H1 (cell line): ENCODE measurements at regions not wholly inside any gene's neighbourhood (a gene's known extent, or its start where the extent isn't known, plus 50 kb on each side); places are given as distances from the start of the nearest gene placed in this dataset.

Source experiments
- CTCF ChIA-PET: fragments of 300-600 bp; sonication (Branson Sonifier 250); formaldehyde crosslinking; loops from one replicate; lab custom pipeline; 2021; ENCODE audit not compliant: partially characterized antibody; lab: Charles Lee
- POLR2A ChIA-PET: fragments of 300-600 bp; sonication (Branson Sonifier 250); formaldehyde crosslinking; loops from one replicate; lab custom pipeline; 2021; ENCODE audit warnings: inconsistent platforms; ENCODE audit not compliant: partially characterized antibody; lab: Charles Lee
- DNase-seq, 2 experiments: peaks; one replicate each; pipeline versions ENCODE4 v3.0.0 to v3.0.0-alpha.2; 2010 to 2022; ENCODE audit warnings: low spot score in 2 of 2, low read depth in 1 of 2, mixed read lengths in 1 of 2
- FAIRE-seq: peaks from 2 replicates; lab custom pipeline; 2011; peaks lifted over from hg19 to GRCh38; lab: Jason Lieb, UNC
- H2AFZ ChIP-seq: 2 replicates; pipeline ENCODE4 v1.8.1; 2012; ENCODE audit warnings: low read length, inconsistent platforms
- H2AK5ac ChIP-seq: 2 replicates; pipeline ENCODE4 v1.6.1; 2013; ENCODE audit warnings: low read depth, low read length
- H2BK120ac ChIP-seq: replicated peaks from 2 replicates; pipeline ENCODE3; 2013; ENCODE audit warnings: low read depth, low read length, inconsistent platforms
- H2BK12ac ChIP-seq: 2 replicates; pipeline ENCODE4 v1.6.1; 2013; ENCODE audit warnings: low read depth, low read length
- H2BK15ac ChIP-seq: 2 replicates; pipeline ENCODE4 v1.6.1; 2013; ENCODE audit warnings: low read length
- H2BK20ac ChIP-seq: 2 replicates; pipeline ENCODE4 v1.6.1; 2013; ENCODE audit warnings: low read length
- H2BK5ac ChIP-seq: 2 replicates; pipeline ENCODE4 v1.6.1; 2013; ENCODE audit warnings: low read depth, low read length
- H3K14ac ChIP-seq: 2 replicates; pipeline ENCODE4 v1.6.1; 2013; ENCODE audit warnings: inconsistent platforms; ENCODE audit not compliant: insufficient read length
- H3K18ac ChIP-seq: 2 replicates; pipeline ENCODE4 v1.6.1; 2013; ENCODE audit warnings: low read length; ENCODE audit errors: extremely low read depth
- H3K23ac ChIP-seq: 2 replicates; pipeline ENCODE4 v1.6.1; 2013; ENCODE audit warnings: inconsistent platforms; ENCODE audit not compliant: insufficient read length
- H3K23me2 ChIP-seq: 2 replicates; pipeline ENCODE4 v1.6.1; 2013; ENCODE audit warnings: low read depth, low read length
- H3K27ac ChIP-seq: 2 replicates; pipeline ENCODE4 v1.6.1; 2011; ENCODE audit warnings: low read depth, low read length, inconsistent platforms
- H3K27me3 ChIP-seq, 4 experiments: replicated peaks in 1 of 4; 1 replicate in 1 of 4; 2 replicates in 3 of 4; pipeline versions ENCODE4 v1.6.1 to v1.8.1; 2011 to 2013; ENCODE audit warnings: low read length in 3 of 4, mild to moderate bottlenecking in 3 of 4, inconsistent platforms in 2 of 4, mixed read lengths in 2 of 4, moderate library complexity in 1 of 4; ENCODE audit not compliant: control insufficient read depth in 3 of 4, insufficient read depth in 3 of 4; ENCODE audit errors: extremely low read depth in 1 of 4
- H3K36me3 ChIP-seq, 4 experiments: 2 replicates each; pipeline versions ENCODE4 v1.6.1 to v1.8.1; 2011 to 2013; ENCODE audit warnings: mild to moderate bottlenecking in 4 of 4, low read length in 3 of 4, moderate library complexity in 2 of 4, control low read depth in 1 of 4, inconsistent platforms in 1 of 4; ENCODE audit not compliant: insufficient read depth in 4 of 4, control insufficient read depth in 2 of 4
- H3K4ac ChIP-seq: replicated peaks from 2 replicates; pipeline ENCODE3; 2013; ENCODE audit warnings: low read length, low read depth, mixed read lengths, inconsistent platforms; ENCODE audit not compliant: insufficient read length
- H3K4me1 ChIP-seq, 4 experiments: replicated peaks in 1 of 4; 1 replicate in 1 of 4; 2 replicates in 3 of 4; pipeline versions ENCODE4 v1.6.1 to v1.8.1; 2011 to 2013; ENCODE audit warnings: low read length in 3 of 4, inconsistent platforms in 2 of 4, mixed read lengths in 1 of 4; ENCODE audit not compliant: insufficient read depth in 4 of 4, control insufficient read depth in 3 of 4
- H3K4me2 ChIP-seq, 2 experiments: 2 replicates each; pipeline versions ENCODE4 v1.6.1 to v1.8.1; 2011 to 2013; ENCODE audit warnings: low read depth in 2 of 2, low read length in 2 of 2, control low read depth in 1 of 2, inconsistent platforms in 1 of 2, mild to moderate bottlenecking in 1 of 2; ENCODE audit not compliant: insufficient read depth in 1 of 2
- H3K4me3 ChIP-seq, 4 experiments: fragments of 200-600, 300-600 bp in 1 of 4; sonication (generic), shearing (Covaris generic), sonication (Bioruptor Twin) in 1 of 4; 2 replicates each; pipeline versions ENCODE4 v1.5.1 to v1.8.1; 2011 to 2016; ENCODE audit warnings: low read length in 4 of 4, low read depth in 3 of 4, control low read depth in 2 of 4, inconsistent platforms in 2 of 4, mild to moderate bottlenecking in 2 of 4, mixed read lengths in 1 of 4, moderate library complexity in 1 of 4; ENCODE audit not compliant: insufficient read depth in 2 of 4; ENCODE audit errors: extremely low read depth in 1 of 4
- H3K56ac ChIP-seq: replicated peaks from 2 replicates; pipeline ENCODE3; 2013; ENCODE audit warnings: low read depth, mild to moderate bottlenecking, mixed read lengths, low read length, inconsistent platforms; ENCODE audit not compliant: insufficient read length
- H3K79me1 ChIP-seq: 2 replicates; pipeline ENCODE4 v1.6.1; 2013; ENCODE audit warnings: low read depth, low read length, control low read depth
- H3K79me2 ChIP-seq, 2 experiments: 2 replicates each; pipeline versions ENCODE4 v1.6.1 to v1.8.1; 2012 to 2013; ENCODE audit warnings: low read length in 2 of 2, mild to moderate bottlenecking in 2 of 2, inconsistent platforms in 1 of 2; ENCODE audit not compliant: insufficient read depth in 2 of 2, control insufficient read depth in 1 of 2
- H3K9ac ChIP-seq, 4 experiments: replicated peaks in 1 of 4; 1 replicate in 1 of 4; 2 replicates in 3 of 4; pipeline versions ENCODE4 v1.6.1 to v1.8.1; 2011 to 2013; ENCODE audit warnings: low read depth in 3 of 4, low read length in 3 of 4, control low read depth in 2 of 4, mild to moderate bottlenecking in 2 of 4, moderate library complexity in 2 of 4, inconsistent platforms in 1 of 4; ENCODE audit errors: extremely low read depth in 1 of 4
- H3K9me3 ChIP-seq, 2 experiments: 2 replicates each; pipeline versions ENCODE4 v1.6.1 to v1.8.1; 2012 to 2013; ENCODE audit warnings: mild to moderate bottlenecking in 2 of 2, moderate library complexity in 2 of 2, control low read depth in 1 of 2, inconsistent platforms in 1 of 2, low read depth in 1 of 2, low read length in 1 of 2, mixed read lengths in 1 of 2; ENCODE audit not compliant: insufficient read depth in 2 of 2
- H4K20me1 ChIP-seq, 2 experiments: replicated peaks in 1 of 2; 2 replicates each; pipeline versions ENCODE3 to v1.8.1; 2011 to 2013; ENCODE audit warnings: inconsistent platforms in 2 of 2, low read length in 2 of 2, mild to moderate bottlenecking in 1 of 2; ENCODE audit not compliant: insufficient read depth in 2 of 2, control insufficient read depth in 1 of 2
- H4K5ac ChIP-seq: 2 replicates; pipeline ENCODE4 v1.6.1; 2013; ENCODE audit warnings: low read length, low read depth, mixed read lengths, inconsistent platforms; ENCODE audit not compliant: insufficient read length
- H4K8ac ChIP-seq: 2 replicates; pipeline ENCODE4 v1.8.0; 2013; ENCODE audit warnings: mild to moderate bottlenecking, moderate library complexity, low read length, inconsistent platforms; ENCODE audit not compliant: insufficient read depth; ENCODE audit errors: extremely low read depth
- H4K91ac ChIP-seq: replicated peaks from 2 replicates; pipeline ENCODE3; 2013; ENCODE audit warnings: low read length, mixed read lengths, inconsistent platforms; ENCODE audit not compliant: insufficient read length
- ATF3 ChIP-seq: IDR thresholded peaks from 2 replicates; pipeline ENCODE4 v1.6.1; 2011; ENCODE audit warnings: low read depth, mild to moderate bottlenecking, low read length; ENCODE audit not compliant: insufficient read depth
- CTBP2 ChIP-seq: IDR thresholded peaks from 2 replicates; pipeline ENCODE4 v1.7.0; 2011; ENCODE audit warnings: borderline replicate concordance, mild to moderate bottlenecking, moderate library complexity, mixed read lengths, low read length; ENCODE audit not compliant: insufficient read depth, insufficient read length
- KDM1A ChIP-seq: fragments of 200-600, 300-600 bp; sonication (generic); IDR thresholded peaks from 2 replicates; pipeline ENCODE4 v1.7.1; 2016; ENCODE audit warnings: mild to moderate bottlenecking, low read length, borderline replicate concordance
- NRF1 ChIP-seq: IDR thresholded peaks from 2 replicates; pipeline ENCODE4 v1.6.1; 2011; ENCODE audit warnings: mild to moderate bottlenecking, low read depth, low read length, improper control_type of control experiment
- PHF8 ChIP-seq: fragments of 200-600 bp; sonication (generic); conservative IDR thresholded peaks from 2 replicates; pipeline ENCODE4 v1.7.1; 2012; ENCODE audit warnings: low read depth, mild to moderate bottlenecking, inconsistent platforms, low read length, moderate library complexity
- POU5F1 ChIP-seq: IDR thresholded peaks from 2 replicates; pipeline ENCODE4 v1.6.1; 2011; ENCODE audit warnings: low read depth, mild to moderate bottlenecking, low read length, moderate library complexity
- RAD21 ChIP-seq, 2 experiments: IDR thresholded peaks in 1 of 2; conservative IDR thresholded peaks in 1 of 2; 2 replicates each; pipeline ENCODE4 v1.6.1; 2011; ENCODE audit warnings: low read depth in 2 of 2, low read length in 2 of 2, improper control_type of control experiment in 1 of 2, inconsistent platforms in 1 of 2, mild to moderate bottlenecking in 1 of 2, moderate library complexity in 1 of 2
- RFX5 ChIP-seq: IDR thresholded peaks from 2 replicates; pipeline ENCODE4 v1.6.1; 2011; ENCODE audit warnings: low read depth, low read length, improper control_type of control experiment, borderline replicate concordance
- SP1 ChIP-seq: IDR thresholded peaks from 2 replicates; pipeline ENCODE4 v1.6.1; 2011; ENCODE audit warnings: low read depth, low read length
- TBP ChIP-seq: IDR thresholded peaks from 2 replicates; pipeline ENCODE4 v1.6.1; 2011; ENCODE audit warnings: low read depth, low read length, improper control_type of control experiment
- USF2 ChIP-seq: IDR thresholded peaks from 2 replicates; pipeline ENCODE4 v1.6.1; 2011; ENCODE audit warnings: low read length, improper control_type of control experiment
- YY1 ChIP-seq: IDR thresholded peaks from 2 replicates; pipeline ENCODE4 v1.6.1; 2011; ENCODE audit warnings: low read depth, mild to moderate bottlenecking, low read length
- ZNF274 ChIP-seq: IDR thresholded peaks from 2 replicates; pipeline ENCODE4 v1.7.0; 2012; ENCODE audit warnings: low read length, borderline replicate concordance; ENCODE audit errors: extremely low read depth
- WGBS, 2 experiments: shearing (Covaris generic) in 1 of 2; methylation state at CpG; one replicate each; pipeline versions ENCODE4 v1.1.6 to v1.1.7; 2013 to 2015; ENCODE audit warnings: low lambda C conversion rate in 2 of 2, mixed read lengths in 2 of 2, inconsistent platforms in 1 of 2, low coverage in 1 of 2, missing lambda C conversion rate in 1 of 2; ENCODE audit not compliant: insufficient replicate concordance in 2 of 2, insufficient coverage in 1 of 2, insufficient read length in 1 of 2; ENCODE audit errors: extremely low coverage in 1 of 2, missing lambda C conversion rate in 1 of 2; 5-methylcytosine and 5-hydroxymethylcytosine counted together

- peaks cover 7 to 22% of the 10 kb centered on the region in 2 experiments; a peak in 3 of 4 replicates for H3K9me3 ChIP-seq
- TF ChIP-seq PHF8 (no peak), USF2 (no peak), ATF3 (no peak), NRF1 (no peak), CTBP2 (no peak), RFX5 (no peak), POU5F1 (no peak), KDM1A (no peak), RAD21 (IDR thresholded peaks at IDR 0.05 in 1 of 2, conservative IDR thresholded peaks at IDR 0.05 in 1 of 2; ENCODE audit: low read depth in 2 of 2, low read length in 2 of 2) (no peak), YY1 (no peak), SP1 (no peak), TBP (no peak), ZNF274 (no peak)
- no peak overlapping the region for H3K4me3 ChIP-seq
- no peak overlapping the region for H3K4me2 ChIP-seq
- DNase-seq (no peak), FAIRE-seq (no peak)
- no peak overlapping the region for H3K4ac ChIP-seq
- no peaks in the 10 kb centered on the region for H3K79me2 ChIP-seq
- H2BK120ac ChIP-seq = no peak overlapping the region
- no peaks in the 10 kb centered on the region for H3K4me1 ChIP-seq
- H2BK20ac ChIP-seq = no peak overlapping the region
- no peak overlapping the region for H2AK5ac ChIP-seq
- H3K79me1 ChIP-seq = no peaks in the 10 kb centered on the region
- H3K36me3 ChIP-seq = no peaks in the 10 kb centered on the region
- no peaks in the 10 kb centered on the region for H4K20me1 ChIP-seq
- no peak overlapping the region for H4K5ac ChIP-seq
- H3K23me2 ChIP-seq = no peaks in the 10 kb centered on the region
- H3K18ac ChIP-seq = no peak overlapping the region
- H3K23ac ChIP-seq = no peak overlapping the region
- H3K27me3 ChIP-seq = no peaks in the 10 kb centered on the region
- H4K8ac ChIP-seq = no peak overlapping the region
- no peak overlapping the region for H2BK5ac ChIP-seq
- H3K9ac ChIP-seq = no peak overlapping the region
- no peak overlapping the region for H2AFZ ChIP-seq
- ChIA-PET POLR2A (no interaction called here), CTCF (no interaction called here)
- H2BK15ac ChIP-seq = no peak overlapping the region
- no peak overlapping the region for H2BK12ac ChIP-seq
- no peak overlapping the region for H3K14ac ChIP-seq
- no peak overlapping the region for H4K91ac ChIP-seq
- 78% methylated on average over 4 of the region's 4 CpGs; no CpG with 5 or more reads in 1 of the 2 experiments for WGBS, 2 experiments
- no peak overlapping the region for H3K56ac ChIP-seq
- no peak overlapping the region for H3K27ac ChIP-seq
These were observed 1227.5 kb downstream of the FOXD4L5 start for GRCh38 chr9:64057553-64057952.
